GM12891 (cell line): ENCODE measurements at regions not wholly inside any gene's neighbourhood (a gene's known extent, or its start where the extent isn't known, plus 50 kb on each side); places are given as distances from the start of the nearest gene placed in this dataset.

Experiments
- PAX5 ChIP-seq: IDR thresholded peaks from 2 replicates; pipeline ENCODE4 v1.6.1; 2011; ENCODE audit warnings: low read length, moderate library complexity, mild to moderate bottlenecking; ENCODE audit not compliant: insufficient read depth, severe bottlenecking
- POLR2A ChIP-seq: IDR thresholded peaks from 2 replicates; pipeline ENCODE4 v1.6.1; 2011; ENCODE audit warnings: low read depth, low read length, control low read depth
- POLR2AphosphoS5 ChIP-seq: IDR thresholded peaks from 2 replicates; pipeline ENCODE4 v1.6.1; 2011; ENCODE audit warnings: low read depth, low read length, control low read depth
- POU2F2 ChIP-seq: IDR thresholded peaks from 2 replicates; pipeline ENCODE4 v1.6.1; 2011; ENCODE audit warnings: low read depth, mild to moderate bottlenecking, control low read depth, low read length, moderate library complexity
- SPI1 ChIP-seq: IDR thresholded peaks from 2 replicates; pipeline ENCODE4 v1.6.1; 2011; ENCODE audit warnings: low read depth, low read length, control low read depth
- TAF1 ChIP-seq: IDR thresholded peaks from 2 replicates; pipeline ENCODE4 v1.6.1; 2011; ENCODE audit warnings: low read depth, low read length, control low read depth

DNA sequence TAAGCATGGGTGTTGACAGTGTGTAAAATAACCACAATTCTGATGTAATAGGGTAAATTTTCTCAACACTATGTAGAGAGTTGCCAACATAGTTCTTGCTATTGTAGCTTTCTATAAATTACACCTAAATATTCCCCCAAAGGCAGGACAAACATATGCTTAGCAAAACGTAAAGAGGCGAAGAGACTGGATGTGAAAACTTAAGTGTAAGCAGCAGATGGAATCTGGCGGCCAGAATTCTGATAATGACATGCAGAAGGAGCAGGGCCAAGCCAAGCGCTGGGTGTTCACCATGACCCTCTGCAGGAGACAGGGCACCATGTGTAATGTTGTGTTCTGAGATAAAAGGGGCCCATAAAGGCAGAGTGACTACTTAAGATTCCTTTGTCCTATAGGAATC, 105.2 kb upstream of the ZNF521 start:
- TF ChIP-seq POLR2A (no peak), TAF1 (no peak), POLR2AphosphoS5 (no peak), POU2F2 (no peak), PAX5 (no peak), SPI1 (no peak)
